Esophagus mucosa (tissue), 1 donor: ENCODE measurements at regions not wholly inside any gene's neighbourhood (a gene's known extent, or its start where the extent isn't known, plus 50 kb on each side); places are given as distances from the start of the nearest gene placed in this dataset.
"Not testable (repeated sequence)": the region's sequence is repeated elsewhere in the genome, so short reads cannot be mapped to it uniquely, and the experiment has no call there.

Experiments
- ATAC-seq: fragments of 200-7000 bp; cut with Tn5 transposase; one replicate; pipeline ENCODE4 v1.9.1; 2020
- donor health status: DM: yes; HTN: yes; CAD: no.

GRCh38 chr12:76292891-76293290, 55.3 kb downstream of the BBS10 start:
- ATAC-seq, result not testable (repeated sequence)

GRCh38 chr12:76292305-76292704, 55.9 kb downstream of the BBS10 start:
- ATAC-seq, result not testable (repeated sequence)

GRCh38 chr12:76290963-76291859, 57.0 kb downstream of the BBS10 start:
- no peak for ATAC-seq

- ATAC-seq, result no peak
Measured at GRCh38 chr12:76288218-76288617, 60.0 kb downstream of the BBS10 start.

GRCh38 chr12:76284816-76285750, 63.1 kb downstream of the BBS10 start:
- ATAC-seq, result no peak

- no peak for ATAC-seq
Measured at GRCh38 chr12:76282744-76283143, 65.5 kb downstream of the BBS10 start.

GRCh38 chr12:76277480-76277879, 70.7 kb downstream of the BBS10 start:
- no peak for ATAC-seq

GRCh38 chr12:76276499-76277151, 71.6 kb downstream of the BBS10 start:
- ATAC-seq, result no peak

- no peak for ATAC-seq
Measured at GRCh38 chr12:76275511-76276093, 72.6 kb downstream of the BBS10 start.

GRCh38 chr12:76274420-76275083, 73.7 kb downstream of the BBS10 start:
- ATAC-seq, result peak; percentile 59

GRCh38 chr12:76272287-76272686, 75.9 kb downstream of the BBS10 start:
- no peak for ATAC-seq

GRCh38 chr12:76270657-76271358, 77.4 kb downstream of the BBS10 start:
- no peak for ATAC-seq

- ATAC-seq, result no peak
Measured at GRCh38 chr12:76268267-76268666, 79.9 kb downstream of the BBS10 start.

GRCh38 chr12:76266797-76267196, 81.4 kb downstream of the BBS10 start:
- ATAC-seq, result peak; percentile 87

GRCh38 chr12:76265424-76266180, 82.6 kb downstream of the BBS10 start:
- ATAC-seq, result no peak

GRCh38 chr12:76264611-76265012, 83.6 kb downstream of the BBS10 start:
- ATAC-seq, result peak; percentile 72

- ATAC-seq, result no peak
Measured at GRCh38 chr12:76263696-76264095, 84.5 kb downstream of the BBS10 start.

- peak; percentile 65 for ATAC-seq
Measured at GRCh38 chr12:76260390-76260748, 87.8 kb downstream of the BBS10 start.

- ATAC-seq, result peak; percentile 79
Measured at GRCh38 chr12:76259660-76260389, 88.4 kb downstream of the BBS10 start.

- no peak for ATAC-seq
Measured at GRCh38 chr12:76259106-76259505, 89.1 kb downstream of the BBS10 start.
